Sigmoid colon (tissue), 6 donors: ENCODE measurements at regions not wholly inside any gene's neighbourhood (a gene's known extent, or its start where the extent isn't known, plus 50 kb on each side); places are given as distances from the start of the nearest gene placed in this dataset.

Experiments
- DNase-seq: peaks from one replicate; pipeline ENCODE4 v3.0.0-alpha.2; 2019
- H3K27ac ChIP-seq, 4 donors: fragments of 200-600 bp; sonication (generic); one replicate each; pipeline ENCODE4 v1.5.1; 2016 to 2019; ENCODE audit warnings: mild to moderate bottlenecking in 1 of 4
- H3K27me3 ChIP-seq, 3 donors: fragments of 200-600 bp; sonication (generic); one replicate each; pipeline ENCODE4 v1.5.1; 2019; ENCODE audit warnings: mild to moderate bottlenecking in 1 of 3
- H3K36me3 ChIP-seq, 4 donors: fragments of 200-600 bp; sonication (generic); one replicate each; pipeline ENCODE4 v1.5.1; 2016 to 2019
- H3K4me1 ChIP-seq, 4 donors: fragments of 200-600 bp; sonication (generic); one replicate each; pipeline ENCODE4 v1.5.1; 2017 to 2019
- H3K4me3 ChIP-seq, 4 donors: fragments of 200-600 bp; sonication (generic); one replicate each; pipeline ENCODE4 v1.5.1; 2017 to 2019; ENCODE audit warnings: mild to moderate bottlenecking in 2 of 4, moderate library complexity in 1 of 4
- H3K9me3 ChIP-seq, 4 donors: fragments of 200-600 bp in 3 of 4; sonication (generic) in 3 of 4; one replicate each; pipeline versions ENCODE4 v1.5.1 to v1.6.1; 2013 to 2019
- CTCF ChIP-seq, 4 experiments: fragments of 450-650 bp in 3 of 4; fragments of 200-600 bp in 1 of 4; IDR thresholded peaks; one replicate each; pipeline ENCODE4 v1.5.1; 2016 to 2019; ENCODE audit warnings: antibody characterized with exemption in 4 of 4, mild to moderate bottlenecking in 3 of 4, moderate library complexity in 2 of 4
- EP300 ChIP-seq, 4 donors: sonication (generic); formaldehyde crosslinking; IDR thresholded peaks; one replicate each; pipeline ENCODE4 v1.6.1; 2017; ENCODE audit warnings: antibody characterized with exemption in 4 of 4
- POLR2A ChIP-seq, 2 donors: fragments of 450-650 bp; IDR thresholded peaks; one replicate each; pipeline ENCODE4 v1.6.1; 2016; ENCODE audit warnings: antibody characterized with exemption in 2 of 2, mild to moderate bottlenecking in 2 of 2, moderate library complexity in 2 of 2
- POLR2AphosphoS5 ChIP-seq, 4 donors: sonication (generic); formaldehyde crosslinking; IDR thresholded peaks; one replicate each; pipeline ENCODE4 v1.6.1; 2017; ENCODE audit warnings: antibody characterized with exemption in 4 of 4
- WGBS, 2 donors: extraction: QIAGEN DNeasy Blood & Tissue Kit; methylation state at CpG; one replicate each; pipeline ENCODE4 v1.1.7; 2013; 5-methylcytosine and 5-hydroxymethylcytosine counted together
- intact Hi-C: fragments of 100-400 bp; cut with DNase I; formaldehyde crosslinking; loops from one replicate; pipeline ENCODE4 v1.15.1; 2023
- donor health status: healthy with polysubstance abuse.
- donor health status: healthy.

- no peak overlapping the region for H3K27ac ChIP-seq
- DNase-seq, result no peak
- TF ChIP-seq EP300 (IDR thresholded peaks at IDR 0.05), result no peak
- TF ChIP-seq CTCF (IDR thresholded peaks at IDR 0.05), result no peak
- TF ChIP-seq POLR2A (IDR thresholded peaks at IDR 0.05), result no peak
- TF ChIP-seq POLR2AphosphoS5 (IDR thresholded peaks at IDR 0.05), result no peak
- 84 to 92% methylated on average over 6 of the region's 6 CpGs for WGBS, 2 donors
- H3K36me3 ChIP-seq, result no peaks in the 10 kb centered on the region
- no peak overlapping the region for H3K4me3 ChIP-seq
- intact Hi-C loops, result no loop called here
- H3K9me3 ChIP-seq, result no peaks in the 10 kb centered on the region
- peaks cover 0 to 11% (median 5%) of the 10 kb centered on the region in 4 donors for H3K4me1 ChIP-seq
- no peaks in the 10 kb centered on the region for H3K27me3 ChIP-seq
These were observed 1085.6 kb upstream of the WWC1 start for GRCh38 chr5:167205881-167206280.

- DNase-seq, result peak; percentile 69
- Histone ChIP-seq H3K27ac (peak overlapping the region in 1 of 4 donors; percentile 38), H3K9me3 (no peaks in the 10 kb centered on the region), H3K36me3 (no peaks in the 10 kb centered on the region), H3K27me3 (no peaks in the 10 kb centered on the region), H3K4me3 (no peak overlapping the region), H3K4me1 (peaks cover 0 to 11% (median 5%) of the 10 kb centered on the region in 4 donors)
- intact Hi-C loops, result no loop called here
- 82 to 84% methylated on average over 7 of the region's 7 CpGs for WGBS, 2 donors
- TF ChIP-seq POLR2A (IDR thresholded peaks at IDR 0.05) (no peak), CTCF (IDR thresholded peaks at IDR 0.05) (no peak)
These were observed 1084.4 kb upstream of the WWC1 start for GRCh38 chr5:167207081-167207480.

GRCh38 chr5:167208911-167209310 is 1082.5 kb upstream of the WWC1 start:
- intact Hi-C loops, result no loop called here
- Histone ChIP-seq H3K4me1 (peaks cover 0 to 11% (median 5%) of the 10 kb centered on the region in 4 donors), H3K27ac (no peak overlapping the region), H3K36me3 (no peaks in the 10 kb centered on the region), H3K27me3 (no peaks in the 10 kb centered on the region), H3K9me3 (no peaks in the 10 kb centered on the region), H3K4me3 (no peak overlapping the region)
- no peak for TF ChIP-seq POLR2A (IDR thresholded peaks at IDR 0.05)
- TF ChIP-seq CTCF (IDR thresholded peaks at IDR 0.05), result no peak
- TF ChIP-seq EP300 (IDR thresholded peaks at IDR 0.05), result no peak
- no peak for TF ChIP-seq POLR2AphosphoS5 (IDR thresholded peaks at IDR 0.05)
- 90 to 91% methylated on average over 4 of the region's 4 CpGs for WGBS, 2 donors
- DNase-seq, result no peak

GRCh38 chr5:167217097-167217743 is 1074.2 kb upstream of the WWC1 start:
- DNase-seq, result no peak
- WGBS, 2 donors, result 35 to 40% methylated on average over 5 of the region's 5 CpGs
- TF ChIP-seq POLR2A (IDR thresholded peaks at IDR 0.05), result no peak
- TF ChIP-seq CTCF (IDR thresholded peaks at IDR 0.05), result peak in 1 of 4 experiments; percentile 12
- intact Hi-C loops, result loop anchor here (10.0 kb wide), 1 partner anchor 232 kb away; no protein-coding TSS in a partner anchor
- Histone ChIP-seq H3K4me1 (no peaks in the 10 kb centered on the region), H3K27me3 (no peaks in the 10 kb centered on the region), H3K9me3 (no peaks in the 10 kb centered on the region), H3K4me3 (no peak overlapping the region), H3K27ac (no peak overlapping the region), H3K36me3 (no peaks in the 10 kb centered on the region)

GRCh38 chr5:167219298-167219697 is 1072.1 kb upstream of the WWC1 start:
- Histone ChIP-seq H3K4me1 (no peaks in the 10 kb centered on the region), H3K9me3 (no peaks in the 10 kb centered on the region), H3K27ac (no peak overlapping the region), H3K4me3 (no peak overlapping the region), H3K36me3 (no peaks in the 10 kb centered on the region), H3K27me3 (no peaks in the 10 kb centered on the region)
- intact Hi-C loops, result loop anchor here (10.0 kb wide), 1 partner anchor 234 kb away; no protein-coding TSS in a partner anchor
- WGBS, 2 donors, result 13 to 37% methylated on average over 1 of the region's 1 CpG
- TF ChIP-seq EP300 (IDR thresholded peaks at IDR 0.05), result no peak
- TF ChIP-seq POLR2A (IDR thresholded peaks at IDR 0.05), result no peak
- no peak for TF ChIP-seq POLR2AphosphoS5 (IDR thresholded peaks at IDR 0.05)
- TF ChIP-seq CTCF (IDR thresholded peaks at IDR 0.05), result no peak
- no peak for DNase-seq
